ENCODE measurements at regions not wholly inside any gene's neighbourhood (a gene's known extent, or its start where the extent isn't known, plus 50 kb on each side); places are given as distances from the start of the nearest gene placed in this dataset.

DNA sequence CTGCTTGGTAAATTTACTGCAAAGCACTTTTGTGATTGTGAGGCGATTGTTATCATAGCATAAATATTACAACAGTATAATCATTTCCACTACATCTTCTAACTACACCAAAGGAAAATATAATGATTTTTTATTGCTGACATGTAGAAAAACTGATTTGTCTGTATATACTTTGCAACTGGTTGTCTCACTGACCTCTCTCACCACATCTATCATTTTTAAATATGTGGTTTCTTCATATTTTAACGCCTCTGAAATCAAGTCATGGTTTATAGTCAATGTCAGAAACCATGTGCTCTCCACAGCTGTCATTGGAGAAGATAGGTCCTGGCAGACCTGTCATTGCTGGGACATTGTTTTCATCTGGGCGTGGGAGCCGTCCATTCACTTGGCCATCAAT lies 315.4 kb upstream of the KLF6 start:
- ATAC-seq: peak in 2 of 3 donors; percentile 35 to 47
- no peak overlapping the region for H3K27ac Mint-ChIP-seq
- H3K4me1 Mint-ChIP-seq: peaks cover 10 to 14% of the 10 kb centered on the region in 2 donors

GRCh38 chr10:4099202-4099601 lies 314.2 kb upstream of the KLF6 start:
- H3K27ac Mint-ChIP-seq: no peak overlapping the region
- H3K4me3 ChIP-seq (ENCODE audit: low read length): no peak overlapping the region
- H3K36me3 Mint-ChIP-seq: no peaks in the 10 kb centered on the region
- no peak overlapping the region for H3K27ac ChIP-seq (ENCODE audit: low read length)
- H3K4me1 ChIP-seq (ENCODE audit: control insufficient read depth, insufficient read depth, low read length): peaks cover 3% of the 10 kb centered on the region
- peaks cover 0 to 3% of the 10 kb centered on the region in 2 donors for H3K27me3 Mint-ChIP-seq (ENCODE audit: low read depth in 2 of 2)
- no peaks in the 10 kb centered on the region for H3K9me3 Mint-ChIP-seq
- DNase-seq (no peak), ATAC-seq (no peak)
- H3K27me3 ChIP-seq (ENCODE audit: control insufficient read depth, insufficient read depth, low read length): no peaks in the 10 kb centered on the region
- H3K9me3 ChIP-seq (ENCODE audit: control insufficient read depth, insufficient read depth, low read length): no peaks in the 10 kb centered on the region
- intact Hi-C loops (cut with micrococcal nuclease): no loop called here
- no peaks in the 10 kb centered on the region for H3K36me3 ChIP-seq (ENCODE audit: control insufficient read depth, insufficient read depth, low read length)
- peaks cover 10 to 14% of the 10 kb centered on the region in 2 donors for H3K4me1 Mint-ChIP-seq
- TF ChIP-seq, protein P1, sequence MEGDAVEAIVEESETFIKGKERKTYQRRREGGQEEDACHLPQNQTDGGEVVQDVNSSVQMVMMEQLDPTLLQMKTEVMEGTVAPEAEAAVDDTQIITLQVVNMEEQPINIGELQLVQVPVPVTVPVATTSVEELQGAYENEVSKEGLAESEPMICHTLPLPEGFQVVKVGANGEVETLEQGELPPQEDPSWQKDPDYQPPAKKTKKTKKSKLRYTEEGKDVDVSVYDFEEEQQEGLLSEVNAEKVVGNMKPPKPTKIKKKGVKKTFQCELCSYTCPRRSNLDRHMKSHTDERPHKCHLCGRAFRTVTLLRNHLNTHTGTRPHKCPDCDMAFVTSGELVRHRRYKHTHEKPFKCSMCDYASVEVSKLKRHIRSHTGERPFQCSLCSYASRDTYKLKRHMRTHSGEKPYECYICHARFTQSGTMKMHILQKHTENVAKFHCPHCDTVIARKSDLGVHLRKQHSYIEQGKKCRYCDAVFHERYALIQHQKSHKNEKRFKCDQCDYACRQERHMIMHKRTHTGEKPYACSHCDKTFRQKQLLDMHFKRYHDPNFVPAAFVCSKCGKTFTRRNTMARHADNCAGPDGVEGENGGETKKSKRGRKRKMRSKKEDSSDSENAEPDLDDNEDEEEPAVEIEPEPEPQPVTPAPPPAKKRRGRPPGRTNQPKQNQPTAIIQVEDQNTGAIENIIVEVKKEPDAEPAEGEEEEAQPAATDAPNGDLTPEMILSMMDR (IDR thresholded peaks at IDR 0.05): no peak
- H3K4me3 Mint-ChIP-seq: no peak overlapping the region

More for the DNA sequence above, 315.4 kb upstream of the KLF6 start:
- DNase-seq: no peak
- no peaks in the 10 kb centered on the region for H3K36me3 ChIP-seq (ENCODE audit: control insufficient read depth, insufficient read depth, low read length)
- H3K27ac ChIP-seq (ENCODE audit: low read length): no peak overlapping the region
- WGBS (ENCODE audit: insufficient coverage): 57% methylated on average over 3 of the region's 4 CpGs
- intact Hi-C loops (cut with micrococcal nuclease): no loop called here
- no peak overlapping the region for H3K4me3 ChIP-seq (ENCODE audit: low read length)
- H3K9me3 ChIP-seq (ENCODE audit: control insufficient read depth, insufficient read depth, low read length): no peaks in the 10 kb centered on the region
- H3K4me3 Mint-ChIP-seq: no peak overlapping the region
- H3K9me3 Mint-ChIP-seq: no peaks in the 10 kb centered on the region
- TF ChIP-seq, protein P1 (IDR thresholded peaks at IDR 0.05): no peak
- peaks cover 0 to 3% of the 10 kb centered on the region in 2 donors for H3K27me3 Mint-ChIP-seq (ENCODE audit: low read depth in 2 of 2)
- H3K36me3 Mint-ChIP-seq: no peaks in the 10 kb centered on the region
- peaks cover 3% of the 10 kb centered on the region for H3K4me1 ChIP-seq (ENCODE audit: control insufficient read depth, insufficient read depth, low read length)
- H3K27me3 ChIP-seq (ENCODE audit: control insufficient read depth, insufficient read depth, low read length): no peaks in the 10 kb centered on the region

DNA sequence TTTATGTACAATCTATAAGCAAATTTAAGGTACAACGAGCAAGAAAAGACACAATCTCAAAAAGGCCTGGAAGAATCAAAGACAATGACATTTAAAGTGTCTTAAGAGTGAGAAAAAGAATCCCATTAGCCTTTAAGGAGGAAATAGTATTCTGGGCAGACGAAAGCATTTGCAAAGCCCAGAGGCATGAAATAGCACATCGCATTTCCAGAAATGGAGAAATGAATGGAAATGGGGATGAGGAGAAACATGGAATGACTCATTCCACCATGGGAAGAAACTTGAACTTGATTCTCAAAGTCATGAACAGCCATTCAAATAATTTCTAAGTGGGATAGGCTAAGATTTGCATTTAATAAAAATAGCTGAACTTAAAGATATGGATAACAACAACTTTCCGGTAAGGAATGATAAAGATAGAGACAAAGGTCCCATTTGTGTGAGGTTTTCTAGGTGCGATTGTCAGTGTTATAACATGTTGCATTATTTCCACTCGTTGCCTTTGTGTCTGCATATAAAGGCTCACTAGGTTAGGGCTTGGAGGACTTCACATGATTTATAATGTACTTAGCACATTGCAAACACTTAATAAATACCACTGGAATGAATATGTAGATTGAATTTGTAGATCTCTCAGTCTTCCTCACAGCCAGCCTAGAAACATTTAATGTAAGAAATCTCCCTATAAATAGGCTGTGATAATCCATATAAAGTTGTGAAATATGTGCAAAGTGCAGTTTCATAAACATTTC lies 310.3 kb upstream of the KLF6 start:
- Histone ChIP-seq H3K4me3 (ENCODE audit: low read length) (no peak overlapping the region), H3K4me1 (ENCODE audit: control insufficient read depth, insufficient read depth, low read length) (no peaks in the 10 kb centered on the region), H3K36me3 (ENCODE audit: control insufficient read depth, insufficient read depth, low read length) (no peaks in the 10 kb centered on the region), H3K27me3 (ENCODE audit: control insufficient read depth, insufficient read depth, low read length) (no peaks in the 10 kb centered on the region), H3K27ac (ENCODE audit: low read length) (no peak overlapping the region), H3K9me3 (ENCODE audit: control insufficient read depth, insufficient read depth, low read length) (no peaks in the 10 kb centered on the region)
- TF ChIP-seq, protein P1 (IDR thresholded peaks at IDR 0.05): no peak
- Mint-ChIP-seq H3K27ac (no peak overlapping the region), H3K4me1 (peaks cover 0 to 4% of the 10 kb centered on the region in 2 donors), H3K9me3 (no peaks in the 10 kb centered on the region), H3K27me3 (ENCODE audit: low read depth in 2 of 2) (peaks cover 0 to 3% of the 10 kb centered on the region in 2 donors), H3K4me3 (no peak overlapping the region), H3K36me3 (no peaks in the 10 kb centered on the region)
- no peak for DNase-seq
- intact Hi-C loops (cut with micrococcal nuclease): no loop called here
- no peak for ATAC-seq
- 98% methylated on average over 5 of the region's 6 CpGs for WGBS (ENCODE audit: insufficient coverage)

- 90% methylated on average over 2 of the region's 2 CpGs for WGBS (ENCODE audit: insufficient coverage)
- intact Hi-C loops (cut with micrococcal nuclease): no loop called here
- no peaks in the 10 kb centered on the region for H3K9me3 Mint-ChIP-seq
These were observed 309.7 kb upstream of the KLF6 start for GRCh38 chr10:4094751-4095150.

More at GRCh38 chr10:4094751-4095150, 309.7 kb upstream of the KLF6 start:
- Histone ChIP-seq H3K4me1 (ENCODE audit: control insufficient read depth, insufficient read depth, low read length) (no peaks in the 10 kb centered on the region), H3K36me3 (ENCODE audit: control insufficient read depth, insufficient read depth, low read length) (no peaks in the 10 kb centered on the region), H3K9me3 (ENCODE audit: control insufficient read depth, insufficient read depth, low read length) (no peaks in the 10 kb centered on the region), H3K27ac (ENCODE audit: low read length) (no peak overlapping the region), H3K4me3 (ENCODE audit: low read length) (no peak overlapping the region), H3K27me3 (ENCODE audit: control insufficient read depth, insufficient read depth, low read length) (no peaks in the 10 kb centered on the region)
- ATAC-seq (no peak), DNase-seq (no peak)
- Mint-ChIP-seq H3K27ac (no peak overlapping the region), H3K27me3 (ENCODE audit: low read depth in 2 of 2) (peaks cover 0 to 3% of the 10 kb centered on the region in 2 donors), H3K4me3 (no peak overlapping the region), H3K4me1 (no peaks in the 10 kb centered on the region), H3K36me3 (no peaks in the 10 kb centered on the region)
- TF ChIP-seq, protein P1 (IDR thresholded peaks at IDR 0.05): no peak

All from natural killer cell (primary cell).